ENCODE measurements at regions not wholly inside any gene's neighbourhood (a gene's known extent, or its start where the extent isn't known, plus 50 kb on each side); places are given as distances from the start of the nearest gene placed in this dataset.
"Not testable (repeated sequence)": the region's sequence is repeated elsewhere in the genome, so short reads cannot be mapped to it uniquely, and the experiment has no call there.

DNA sequence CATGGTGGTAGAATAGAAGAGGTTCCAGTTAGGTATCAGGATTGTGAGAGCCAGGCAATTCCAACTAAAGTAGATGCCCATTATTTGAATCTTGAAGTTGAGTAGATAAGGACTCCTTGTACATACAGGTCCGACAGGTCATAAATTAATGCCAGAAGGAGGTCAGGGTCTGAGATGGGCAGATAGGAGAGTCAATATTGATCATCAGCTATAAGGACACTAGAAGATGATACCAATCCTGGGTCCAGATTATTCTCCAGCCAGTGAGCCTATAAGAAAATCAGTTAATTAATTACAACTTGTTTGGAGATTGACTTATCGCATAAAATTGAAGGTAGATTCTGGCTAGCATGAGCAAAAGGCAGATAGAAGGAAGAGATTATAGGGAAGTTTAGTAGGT, 378.4 kb upstream of the NAALADL2 start:
- TF ChIP-seq, protein P1, sequence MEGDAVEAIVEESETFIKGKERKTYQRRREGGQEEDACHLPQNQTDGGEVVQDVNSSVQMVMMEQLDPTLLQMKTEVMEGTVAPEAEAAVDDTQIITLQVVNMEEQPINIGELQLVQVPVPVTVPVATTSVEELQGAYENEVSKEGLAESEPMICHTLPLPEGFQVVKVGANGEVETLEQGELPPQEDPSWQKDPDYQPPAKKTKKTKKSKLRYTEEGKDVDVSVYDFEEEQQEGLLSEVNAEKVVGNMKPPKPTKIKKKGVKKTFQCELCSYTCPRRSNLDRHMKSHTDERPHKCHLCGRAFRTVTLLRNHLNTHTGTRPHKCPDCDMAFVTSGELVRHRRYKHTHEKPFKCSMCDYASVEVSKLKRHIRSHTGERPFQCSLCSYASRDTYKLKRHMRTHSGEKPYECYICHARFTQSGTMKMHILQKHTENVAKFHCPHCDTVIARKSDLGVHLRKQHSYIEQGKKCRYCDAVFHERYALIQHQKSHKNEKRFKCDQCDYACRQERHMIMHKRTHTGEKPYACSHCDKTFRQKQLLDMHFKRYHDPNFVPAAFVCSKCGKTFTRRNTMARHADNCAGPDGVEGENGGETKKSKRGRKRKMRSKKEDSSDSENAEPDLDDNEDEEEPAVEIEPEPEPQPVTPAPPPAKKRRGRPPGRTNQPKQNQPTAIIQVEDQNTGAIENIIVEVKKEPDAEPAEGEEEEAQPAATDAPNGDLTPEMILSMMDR (IDR thresholded peaks at IDR 0.05): no peak
- no peak overlapping the region for H3K4me3 ChIP-seq
- DNase-seq (ENCODE audit: low spot score): no peak
- H3K27ac ChIP-seq: no peak overlapping the region

DNA sequence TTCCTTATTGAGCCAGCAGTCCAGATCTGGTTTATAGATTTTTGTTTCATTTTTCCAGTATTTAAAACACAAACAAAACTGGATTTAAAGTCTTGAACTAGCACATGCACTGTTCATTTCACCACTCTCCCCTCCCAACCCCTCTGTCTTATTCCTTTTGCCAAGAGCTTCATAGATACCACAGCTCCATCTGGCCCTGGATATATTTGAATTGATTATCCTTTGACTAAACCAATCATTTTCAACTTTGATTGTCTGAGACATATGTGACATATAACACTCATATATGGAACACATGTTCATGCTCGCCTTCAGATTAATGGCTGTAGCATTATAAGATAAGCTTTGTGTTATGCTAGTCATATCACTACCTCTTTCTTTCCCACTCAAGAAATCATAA, 376.6 kb upstream of the NAALADL2 start:
- Histone ChIP-seq H3K4me3 (no peak overlapping the region), H3K27ac (no peak overlapping the region)
- no peak for DNase-seq (ENCODE audit: low spot score)
- TF ChIP-seq, protein P1 (IDR thresholded peaks at IDR 0.05): no peak

DNA sequence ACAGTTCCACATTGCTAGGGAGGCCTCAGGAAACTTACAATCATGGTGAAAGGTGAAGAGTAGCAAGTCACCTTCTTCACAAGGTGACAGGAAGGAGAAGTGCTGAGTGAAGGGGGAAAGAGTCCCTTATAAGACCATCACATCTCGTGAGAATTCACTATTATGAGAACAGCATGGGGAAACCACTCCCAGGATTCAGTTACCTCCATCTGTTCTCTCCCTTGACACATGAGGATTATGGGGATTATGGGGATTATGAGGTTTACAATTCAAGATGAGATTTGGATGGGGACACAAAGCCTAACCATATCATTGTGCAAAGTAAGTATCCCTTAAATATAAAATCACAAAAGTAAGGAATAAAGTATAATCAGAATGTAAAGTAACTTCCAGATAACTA, 375.9 kb upstream of the NAALADL2 start:
- H3K4me3 ChIP-seq: no peak overlapping the region
- DNase-seq (ENCODE audit: low spot score): no peak
- TF ChIP-seq, protein P1 (IDR thresholded peaks at IDR 0.05): no peak
- no peak overlapping the region for H3K27ac ChIP-seq

GRCh38 chr3:174483856-174484255, 375.3 kb upstream of the NAALADL2 start:
- not testable (repeated sequence) for H3K27ac ChIP-seq; H3K4me3 ChIP-seq; DNase-seq (ENCODE audit: low spot score)

DNA sequence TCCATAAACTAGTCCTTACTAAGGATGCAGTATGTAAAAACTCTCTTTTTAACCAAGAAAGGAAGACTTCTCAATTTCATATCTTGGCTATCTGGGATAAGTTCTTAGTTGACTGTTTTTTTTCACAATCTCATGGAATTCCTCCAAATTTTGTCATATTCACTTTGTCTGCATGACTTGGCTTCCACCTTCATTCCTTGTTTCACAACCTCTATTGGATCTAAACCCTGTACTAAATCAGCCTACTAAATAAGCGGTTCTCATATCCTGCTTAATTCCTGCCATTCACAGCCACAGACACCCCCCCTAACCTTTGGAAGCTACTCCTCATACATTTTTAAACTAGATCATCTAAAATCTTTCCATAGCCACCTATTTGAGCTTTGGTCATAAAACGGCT, 370.6 kb upstream of the NAALADL2 start:
- TF ChIP-seq, protein P1 (IDR thresholded peaks at IDR 0.05): no peak
- no peak overlapping the region for H3K27ac ChIP-seq
- DNase-seq (ENCODE audit: low spot score): no peak
- no peak overlapping the region for H3K4me3 ChIP-seq

- no peak for DNase-seq (ENCODE audit: low spot score)
- Histone ChIP-seq H3K4me3 (no peak overlapping the region), H3K27ac (no peak overlapping the region)
- TF ChIP-seq, protein P1 (IDR thresholded peaks at IDR 0.05): no peak
Measured at GRCh38 chr3:174495311-174495710, 363.8 kb upstream of the NAALADL2 start.

DNA sequence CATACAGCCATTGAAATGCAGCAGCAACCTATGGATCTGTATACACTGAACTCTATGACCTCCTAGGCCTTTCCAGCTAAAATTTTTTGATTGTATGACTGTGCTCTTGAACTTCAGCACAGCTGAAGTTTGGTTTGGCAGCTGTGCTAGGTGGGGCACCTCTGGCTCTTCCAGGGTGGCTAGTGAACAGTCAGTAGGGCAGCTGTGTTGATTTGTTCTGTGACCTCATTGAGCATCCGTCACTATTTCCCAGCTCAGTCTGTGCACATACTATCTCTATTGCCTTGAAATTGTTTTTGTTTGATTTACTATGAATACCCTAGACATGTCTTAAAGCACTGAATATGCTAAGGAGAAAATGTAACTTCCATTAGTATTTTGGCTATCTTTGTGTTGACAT, 363.2 kb upstream of the NAALADL2 start:
- TF ChIP-seq, protein P1 (IDR thresholded peaks at IDR 0.05): no peak
- no peak for DNase-seq (ENCODE audit: low spot score)
- Histone ChIP-seq H3K27ac (no peak overlapping the region), H3K4me3 (no peak overlapping the region)

GRCh38 chr3:174498638-174499037, 360.5 kb upstream of the NAALADL2 start:
- DNase-seq (ENCODE audit: low spot score): no peak
- TF ChIP-seq, protein P1 (IDR thresholded peaks at IDR 0.05): no peak
- Histone ChIP-seq H3K4me3 (no peak overlapping the region), H3K27ac (no peak overlapping the region)

All from coronary artery (tissue), 2 donors.